ENCODE measurements at regions not wholly inside any gene's neighbourhood (a gene's known extent, or its start where the extent isn't known, plus 50 kb on each side); places are given as distances from the start of the nearest gene placed in this dataset.

DNA sequence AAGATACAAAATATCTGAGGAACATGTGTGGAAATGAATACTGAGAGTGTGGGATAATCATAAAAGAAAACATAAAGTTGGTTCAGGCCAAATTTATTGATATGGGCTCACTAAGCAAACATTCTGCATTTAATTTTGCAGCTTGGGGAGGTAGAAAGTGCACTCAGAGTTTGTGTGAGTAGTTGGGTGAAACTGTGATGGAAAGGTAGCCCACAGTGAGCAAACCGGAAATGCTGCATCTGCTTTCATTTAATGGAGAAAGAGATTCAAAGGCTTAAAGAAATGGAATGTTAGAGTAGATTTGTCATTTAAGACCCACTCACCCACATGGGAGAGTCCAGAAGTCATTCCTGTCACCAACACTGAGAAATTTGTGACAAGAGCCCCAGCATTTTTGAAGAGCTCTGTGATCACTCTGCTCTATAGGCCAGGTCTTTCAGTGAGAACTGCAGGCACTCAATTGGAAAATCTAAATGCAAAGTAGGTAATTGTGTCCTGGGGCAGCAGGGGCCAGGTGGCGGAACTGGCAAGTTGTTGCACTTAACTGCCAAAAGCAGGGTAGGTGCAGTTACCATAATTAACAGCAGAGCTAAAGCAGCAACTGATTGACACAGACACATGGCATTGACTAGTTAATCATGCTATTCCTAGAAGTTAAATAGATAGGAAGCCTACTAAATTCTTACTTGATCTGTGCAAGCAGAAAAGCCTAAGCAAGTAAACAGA lies 1228.3 kb upstream of the PCDH20 start:
- Histone ChIP-seq H3K27ac (ENCODE audit: insufficient read length, low read depth, low read length) (no peak overlapping the region), H3K4ac (ENCODE audit: low read depth, low read length) (no peak overlapping the region), H2BK5ac (ENCODE audit: insufficient read length, low read length) (no peak overlapping the region), H2BK15ac (ENCODE audit: low read depth, low read length) (no peak overlapping the region), H2BK20ac (ENCODE audit: low read depth, low read length, poor library complexity, severe bottlenecking) (no peak overlapping the region), H2AFZ (ENCODE audit: low read length) (no peak overlapping the region), H3K23me2 (ENCODE audit: insufficient read length, low read depth, low read length, poor library complexity, severe bottlenecking) (no peaks in the 10 kb centered on the region), H3K4me2 (ENCODE audit: insufficient read depth, insufficient read length, low read length) (no peak overlapping the region), H3K79me2 (ENCODE audit: insufficient read depth, low read length) (no peaks in the 10 kb centered on the region), H3T11ph (ENCODE audit: low read length) (no peak overlapping the region), H2AK5ac (ENCODE audit: insufficient read length, low read length) (no peak overlapping the region), H3K4me1 (ENCODE audit: insufficient read depth, low read length) (no peaks in the 10 kb centered on the region), H3K56ac (ENCODE audit: insufficient read length, low read depth, low read length) (no peak overlapping the region), H2BK120ac (ENCODE audit: low read depth, low read length, poor library complexity, severe bottlenecking) (no peak overlapping the region), H3K9ac (ENCODE audit: extremely low read depth, insufficient read length, low read length) (no peak overlapping the region), H3K14ac (ENCODE audit: insufficient read depth, low read length) (no peak overlapping the region), H4K91ac (ENCODE audit: insufficient read length, low read depth, low read length) (no peak overlapping the region), H3K9me3 (ENCODE audit: control insufficient read depth, low read depth, low read length) (no peaks in the 10 kb centered on the region), H4K8ac (replicated peaks; ENCODE audit: insufficient read length, low read depth, low read length) (no peak overlapping the region), H3K18ac (ENCODE audit: insufficient read length, low read depth, low read length) (no peak overlapping the region), H3K79me1 (ENCODE audit: insufficient read depth, low read depth, low read length, poor library complexity, severe bottlenecking) (no peaks in the 10 kb centered on the region), H4K5ac (ENCODE audit: insufficient read length, low read depth, low read length) (no peak overlapping the region), H3K23ac (ENCODE audit: insufficient read length, low read depth, low read length) (no peak overlapping the region), H2BK12ac (ENCODE audit: insufficient read length, low read depth, low read length) (no peak overlapping the region), H3K27me3 (ENCODE audit: insufficient read depth, low read length) (no peaks in the 10 kb centered on the region), H4K20me1 (ENCODE audit: control insufficient read depth, insufficient read depth, insufficient read length) (no peaks in the 10 kb centered on the region)
- no peaks in the 10 kb centered on the region for H3K27me3 Mint-ChIP-seq (ENCODE audit: low read depth)
- H3K27ac Mint-ChIP-seq, result peak overlapping the region; percentile 61 to 88 (median 74); a peak in 4 of 7 replicates
- no peak overlapping the region; a peak in 1 of 5 replicates for H3K4me3 Mint-ChIP-seq
- peaks cover 0 to 5% (median 5%) of the 10 kb centered on the region in 3 experiments; a peak in 3 of 7 replicates for H3K36me3 Mint-ChIP-seq (ENCODE audit: insufficient read depth in 1 of 3, low read depth in 3 of 3)
- WGBS (ENCODE audit: extremely low coverage, insufficient read length, low lambda C conversion rate), result no CpG with 5 or more reads among the region's 2 CpGs
- peaks cover 7 to 8% of the 10 kb centered on the region in 2 experiments for H3K4me1 Mint-ChIP-seq
- peak; percentile 40 for DNase-seq
- TF ChIP-seq CTCF (conservative IDR thresholded peaks at IDR 0.05), result no peak
- peaks cover 4 to 5% of the 10 kb centered on the region in 2 experiments for H3K9me3 Mint-ChIP-seq
